Rectal smooth muscle tissue (tissue), 1 donor: ENCODE measurements at regions not wholly inside any gene's neighbourhood (a gene's known extent, or its start where the extent isn't known, plus 50 kb on each side); places are given as distances from the start of the nearest gene placed in this dataset.

Experiments
- H3K27ac ChIP-seq: one replicate; pipeline ENCODE4 v1.7.0; 2013; ENCODE audit warnings: low read depth, low read length, inconsistent platforms
- H3K27me3 ChIP-seq: one replicate; pipeline ENCODE4 v1.7.0; 2013; ENCODE audit warnings: low read length; ENCODE audit not compliant: control insufficient read depth, insufficient read depth
- H3K36me3 ChIP-seq: one replicate; pipeline ENCODE4 v1.7.0; 2013; ENCODE audit warnings: low read length; ENCODE audit not compliant: control insufficient read depth, insufficient read depth
- H3K4me1 ChIP-seq: one replicate; pipeline ENCODE4 v1.7.0; 2013; ENCODE audit warnings: low read length; ENCODE audit not compliant: control insufficient read depth, insufficient read depth
- H3K4me3 ChIP-seq: one replicate; pipeline ENCODE4 v1.7.0; 2013; ENCODE audit warnings: low read length
- H3K9ac ChIP-seq: one replicate; pipeline ENCODE4 v1.7.0; 2013; ENCODE audit warnings: low read length

DNA sequence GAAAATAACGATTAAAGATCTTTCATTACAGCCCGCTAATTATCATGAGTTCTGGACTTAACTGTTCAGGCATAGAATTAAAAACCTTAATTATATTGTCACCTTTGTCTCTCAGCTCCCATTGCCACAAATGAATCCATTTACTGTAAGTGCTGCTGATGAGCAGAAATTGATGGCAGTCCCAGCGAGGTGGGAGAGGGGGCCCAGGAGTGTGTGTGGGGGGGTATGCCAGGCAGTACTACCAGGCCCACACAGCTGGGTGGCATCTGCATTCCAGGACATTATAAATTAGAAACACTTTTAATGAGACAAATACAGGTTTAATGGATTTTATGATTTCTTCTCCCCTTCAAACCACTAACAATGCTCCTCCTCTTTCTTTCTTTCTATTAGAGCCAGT is 196.0 kb downstream of the MELK start:
- Histone ChIP-seq H3K9ac (no peak overlapping the region), H3K36me3 (no peaks in the 10 kb centered on the region), H3K4me3 (no peak overlapping the region), H3K4me1 (no peaks in the 10 kb centered on the region), H3K27me3 (peaks cover 6% of the 10 kb centered on the region), H3K27ac (no peak overlapping the region)

DNA sequence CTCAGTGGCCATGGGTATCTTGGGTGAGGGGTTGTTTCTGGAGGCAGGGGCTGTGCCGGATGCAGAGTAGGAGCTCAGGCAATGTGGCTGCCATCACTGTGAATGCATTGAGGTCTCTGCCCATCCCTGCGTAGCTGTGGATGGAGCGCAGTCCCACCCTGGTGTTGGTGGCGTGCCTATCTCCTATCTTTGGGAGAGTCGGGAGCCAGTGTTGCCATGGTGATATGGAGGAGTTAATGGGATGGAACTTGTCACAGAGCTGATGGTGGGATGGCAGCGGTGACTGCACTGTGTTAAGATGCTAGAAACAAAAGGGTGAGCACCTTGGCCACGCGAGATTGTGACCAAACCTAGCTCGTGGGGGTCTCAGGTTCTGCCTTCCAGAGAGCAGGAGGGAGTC is 197.3 kb downstream of the MELK start:
- Histone ChIP-seq H3K9ac (no peak overlapping the region), H3K36me3 (no peaks in the 10 kb centered on the region)

GRCh38 chr9:36772449-36773403 is 200.0 kb downstream of the MELK start:
- H3K27me3 ChIP-seq: peaks cover 3% of the 10 kb centered on the region
- no peak overlapping the region for H3K9ac ChIP-seq
- H3K27ac ChIP-seq: no peak overlapping the region
- H3K36me3 ChIP-seq: no peaks in the 10 kb centered on the region
- H3K4me3 ChIP-seq: no peak overlapping the region
- H3K4me1 ChIP-seq: no peaks in the 10 kb centered on the region

More for the DNA sequence above, 197.3 kb downstream of the MELK start:
- Histone ChIP-seq H3K27me3 (peaks cover 3% of the 10 kb centered on the region), H3K27ac (no peak overlapping the region), H3K4me1 (no peaks in the 10 kb centered on the region), H3K4me3 (no peak overlapping the region)

- no peak overlapping the region for H3K9ac ChIP-seq
- H3K36me3 ChIP-seq: no peaks in the 10 kb centered on the region
- no peaks in the 10 kb centered on the region for H3K4me1 ChIP-seq
- H3K4me3 ChIP-seq: no peak overlapping the region
- peaks cover 7% of the 10 kb centered on the region for H3K27me3 ChIP-seq
- H3K27ac ChIP-seq: no peak overlapping the region
Measured at GRCh38 chr9:36778682-36779081, 206.0 kb downstream of the MELK start.

GRCh38 chr9:36779582-36779981 is 206.9 kb downstream of the MELK start:
- Histone ChIP-seq H3K4me3 (no peak overlapping the region), H3K4me1 (no peaks in the 10 kb centered on the region), H3K27me3 (peaks cover 7% of the 10 kb centered on the region), H3K9ac (no peak overlapping the region), H3K36me3 (no peaks in the 10 kb centered on the region), H3K27ac (no peak overlapping the region)

DNA sequence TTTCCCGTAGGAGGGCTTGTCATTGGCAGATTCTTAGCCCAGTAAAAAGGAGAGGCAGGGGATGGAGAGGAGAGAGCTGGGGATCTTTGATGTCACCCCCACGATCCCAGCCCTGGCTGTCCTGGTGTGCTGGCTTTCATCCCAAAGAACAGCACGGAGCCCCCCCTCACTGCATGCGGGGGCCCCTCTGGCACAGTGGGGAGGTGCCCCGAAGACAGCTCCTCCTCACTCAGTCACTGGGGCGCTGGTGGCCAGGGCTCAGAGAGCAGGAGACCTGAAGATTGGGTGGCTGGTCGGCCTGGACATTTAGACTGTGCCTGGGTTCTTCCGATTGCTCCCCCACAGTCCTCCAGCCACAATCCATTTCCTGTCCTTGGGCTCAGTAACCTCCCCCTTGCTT is 207.5 kb downstream of the MELK start:
- Histone ChIP-seq H3K9ac (no peak overlapping the region), H3K4me1 (no peaks in the 10 kb centered on the region), H3K27me3 (peaks cover 7% of the 10 kb centered on the region), H3K36me3 (no peaks in the 10 kb centered on the region), H3K4me3 (no peak overlapping the region), H3K27ac (no peak overlapping the region)

DNA sequence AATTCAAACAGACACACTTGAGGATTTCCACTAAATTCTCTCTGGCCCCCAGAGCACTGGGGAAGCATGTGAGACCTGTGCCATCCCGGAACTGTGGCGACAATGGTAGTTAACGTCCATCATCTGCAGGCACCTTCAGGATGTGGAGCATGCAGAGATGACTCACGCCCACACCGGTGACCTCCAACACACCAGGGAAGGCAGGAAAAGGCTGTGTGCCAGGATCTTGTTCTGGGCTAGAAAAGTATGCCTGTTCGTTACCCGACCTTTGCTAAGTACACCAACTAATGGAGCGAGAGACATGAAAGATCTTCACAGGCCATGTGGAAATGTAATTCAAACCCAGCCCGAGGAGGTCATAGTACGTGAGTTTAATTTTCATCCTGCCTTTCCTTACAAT is 208.8 kb downstream of the MELK start:
- Histone ChIP-seq H3K27ac (no peak overlapping the region), H3K36me3 (no peaks in the 10 kb centered on the region), H3K4me1 (no peaks in the 10 kb centered on the region), H3K27me3 (peaks cover 7% of the 10 kb centered on the region), H3K4me3 (no peak overlapping the region), H3K9ac (no peak overlapping the region)
